CD4-positive, alpha-beta T cell treated with Interferon alpha-2 for 1 hour (primary cell): ENCODE measurements at regions not wholly inside any gene's neighbourhood (a gene's known extent, or its start where the extent isn't known, plus 50 kb on each side); places are given as distances from the start of the nearest gene placed in this dataset.
"Not testable (repeated sequence)": the region's sequence is repeated elsewhere in the genome, so short reads cannot be mapped to it uniquely, and the experiment has no call there.

Experiments used
- DNase-seq, 2 donors: peaks; one replicate each; pipeline ENCODE4 v3.0.0-alpha.2; 2020 to 2022

DNA sequence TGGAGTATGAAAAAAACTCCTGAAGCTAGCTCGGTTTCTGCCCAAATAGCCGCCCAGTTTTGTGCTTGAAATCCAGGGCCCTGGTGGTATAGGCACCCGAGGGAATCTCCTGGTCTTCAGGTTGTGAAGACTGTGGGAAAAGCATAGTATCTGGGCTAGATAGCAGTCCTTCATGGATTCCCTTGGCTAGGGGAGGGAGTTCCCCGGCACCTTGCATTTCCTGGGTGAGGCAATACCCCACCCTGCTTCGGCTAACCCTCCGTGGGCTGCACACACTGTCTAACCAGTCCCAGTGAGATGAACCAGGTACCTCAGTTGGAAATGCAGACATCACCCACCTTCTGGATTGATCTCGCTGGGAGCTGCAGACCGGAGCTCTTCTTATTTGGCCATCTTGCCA is 184.5 kb upstream of the SLC35B3 start:
- no peak for DNase-seq

DNA sequence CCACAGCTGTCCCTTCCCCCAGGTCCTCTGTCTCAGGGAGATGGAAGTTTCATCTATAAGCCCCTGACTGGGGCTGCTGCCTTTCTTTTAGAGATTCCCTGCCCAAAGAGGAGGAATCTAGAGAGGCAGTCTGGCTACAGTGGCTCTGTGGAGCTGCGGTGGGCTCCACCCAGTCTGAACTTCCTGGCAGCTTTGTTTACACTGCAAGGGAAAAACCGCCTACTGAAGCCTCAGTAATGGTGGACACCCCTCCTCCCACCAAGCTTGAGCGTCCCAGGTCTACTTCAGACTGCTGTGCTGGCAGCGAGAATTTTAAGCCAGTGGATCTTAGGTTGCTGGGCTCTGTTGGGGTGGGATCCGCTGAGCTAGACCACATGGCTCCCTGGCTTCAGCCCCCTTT is 184.1 kb upstream of the SLC35B3 start:
- DNase-seq = not testable (repeated sequence)

DNA sequence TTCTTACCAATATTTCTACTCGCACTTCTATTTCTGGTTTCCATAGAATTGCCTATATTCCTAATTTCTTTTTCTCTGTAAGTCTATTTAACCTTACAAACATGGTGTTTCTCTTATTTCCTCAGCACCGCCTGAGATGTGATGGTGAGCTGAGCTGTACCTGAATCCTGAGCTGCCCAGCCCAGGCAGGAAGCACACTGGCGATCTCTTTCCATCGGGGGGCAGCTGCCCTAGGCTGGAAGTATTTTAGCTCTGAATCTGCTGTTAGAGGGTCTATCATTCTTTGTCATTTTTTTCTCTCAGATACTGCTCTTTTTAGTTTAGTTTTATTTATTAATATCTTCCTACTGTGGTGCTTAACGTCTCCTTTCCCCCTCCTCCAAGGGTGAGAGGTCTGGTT is 173.4 kb upstream of the SLC35B3 start:
- DNase-seq = no peak

DNA sequence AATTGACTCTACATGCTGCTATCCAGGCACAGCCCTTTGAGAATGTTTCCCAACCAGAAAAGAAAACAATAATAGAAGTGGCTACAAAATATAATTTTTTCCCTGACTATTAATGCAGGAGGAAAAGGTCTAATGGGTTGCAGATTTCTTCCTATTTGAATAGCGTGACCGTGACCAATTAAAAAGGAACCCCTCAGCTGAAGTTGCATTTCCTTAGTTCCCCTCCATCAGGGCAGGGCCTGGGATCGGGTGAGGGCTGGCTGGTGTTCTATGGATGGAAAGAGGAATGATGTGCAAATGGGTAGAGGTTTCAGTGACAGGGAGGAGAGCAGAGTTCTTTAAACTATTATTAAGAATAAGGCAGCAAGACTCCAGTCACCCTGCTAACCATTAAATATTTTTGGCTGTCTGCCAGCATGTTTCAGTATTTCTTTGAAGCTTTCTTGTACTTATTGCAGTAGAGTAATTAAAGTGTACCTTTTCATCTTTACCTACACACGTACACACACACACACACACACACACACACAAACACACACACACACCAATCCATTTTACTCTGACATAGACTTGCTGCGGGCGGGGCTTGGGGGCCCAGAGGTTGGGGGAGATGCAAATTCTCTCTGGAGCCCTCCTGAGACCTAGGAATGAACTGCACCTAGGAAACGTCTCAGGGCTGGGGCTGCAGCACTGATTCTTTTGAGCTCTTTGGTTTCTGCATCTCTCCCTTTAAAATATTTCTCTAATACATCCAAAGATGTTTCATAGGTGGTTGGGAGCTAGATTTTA is 154.8 kb upstream of the SLC35B3 start:
- no peak for DNase-seq

DNA sequence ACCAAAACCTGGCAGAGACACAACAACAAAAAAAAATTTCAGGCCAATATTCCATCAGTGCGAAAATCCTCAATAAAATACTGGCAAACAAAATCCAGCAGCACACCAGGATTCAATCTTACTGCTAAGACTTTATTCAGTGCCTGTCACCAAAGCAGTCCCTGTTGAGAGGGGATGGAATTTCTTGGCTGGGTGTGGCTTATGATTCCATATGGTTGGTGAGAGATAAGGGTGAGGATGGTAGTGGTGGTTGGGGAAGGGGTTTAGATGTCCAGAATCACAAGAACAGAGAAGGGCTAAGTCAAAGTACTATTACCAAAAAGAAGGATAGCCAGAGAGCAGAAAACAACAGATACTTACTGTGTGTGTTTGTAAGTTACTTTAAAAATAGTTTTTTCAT is 152.8 kb upstream of the SLC35B3 start:
- DNase-seq = no peak

DNA sequence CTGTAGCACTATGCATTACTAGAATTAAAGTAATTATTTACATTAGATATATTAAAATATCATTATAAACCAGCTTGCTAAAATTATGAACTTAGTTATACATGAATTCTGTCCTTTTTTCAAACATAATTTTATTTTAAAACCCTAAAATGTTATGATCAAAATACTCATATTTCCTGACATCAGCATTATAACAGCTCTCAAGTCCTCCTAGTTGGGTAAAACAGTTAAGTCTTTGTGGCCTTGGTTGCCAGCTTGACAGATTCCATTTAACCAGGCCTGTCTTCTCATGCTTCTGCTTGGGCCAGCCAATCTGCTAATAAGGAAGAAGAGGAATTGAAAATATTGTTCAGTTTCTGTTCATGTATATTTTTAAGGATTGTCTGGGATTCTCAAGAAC is 147.9 kb upstream of the SLC35B3 start:
- no peak for DNase-seq

DNA sequence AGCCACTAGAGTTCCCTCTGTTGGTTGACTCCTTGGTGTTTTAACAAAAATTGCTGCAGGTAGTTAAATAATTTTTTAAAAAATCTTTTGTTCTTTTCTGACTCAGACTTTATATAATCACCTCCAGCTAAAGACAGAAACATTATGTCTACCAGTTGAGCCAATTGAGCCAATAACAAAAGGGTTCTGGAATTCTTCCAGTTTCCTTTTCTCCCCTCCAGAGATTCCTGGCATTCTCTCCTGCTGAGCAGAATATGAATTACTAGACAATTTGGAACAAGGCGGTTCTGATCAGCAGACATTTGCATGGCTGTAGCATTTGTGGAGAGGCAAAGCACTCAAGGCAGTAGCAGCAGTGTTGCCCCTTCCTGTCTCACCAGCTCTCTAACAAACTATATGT is 144.0 kb upstream of the SLC35B3 start:
- no peak for DNase-seq

DNA sequence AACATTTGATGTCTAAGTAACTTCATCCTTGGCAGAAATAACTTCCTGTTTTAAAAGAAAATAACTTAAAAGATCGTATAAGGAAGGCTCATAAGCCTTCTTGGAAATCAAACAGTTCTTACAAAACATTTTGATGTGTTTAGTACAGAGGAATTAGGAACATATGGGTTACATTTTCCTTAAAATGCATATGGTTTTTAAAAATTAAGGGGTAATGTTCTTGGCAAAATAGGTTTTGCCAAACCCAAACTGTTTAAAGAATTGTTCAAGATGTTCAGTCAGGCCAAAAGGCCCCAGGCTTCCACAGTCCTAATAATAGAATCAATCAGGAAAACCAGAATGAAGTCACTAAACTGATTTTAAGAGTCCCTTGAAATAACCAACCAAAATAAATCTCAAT is 142.7 kb upstream of the SLC35B3 start:
- DNase-seq = no peak

DNA sequence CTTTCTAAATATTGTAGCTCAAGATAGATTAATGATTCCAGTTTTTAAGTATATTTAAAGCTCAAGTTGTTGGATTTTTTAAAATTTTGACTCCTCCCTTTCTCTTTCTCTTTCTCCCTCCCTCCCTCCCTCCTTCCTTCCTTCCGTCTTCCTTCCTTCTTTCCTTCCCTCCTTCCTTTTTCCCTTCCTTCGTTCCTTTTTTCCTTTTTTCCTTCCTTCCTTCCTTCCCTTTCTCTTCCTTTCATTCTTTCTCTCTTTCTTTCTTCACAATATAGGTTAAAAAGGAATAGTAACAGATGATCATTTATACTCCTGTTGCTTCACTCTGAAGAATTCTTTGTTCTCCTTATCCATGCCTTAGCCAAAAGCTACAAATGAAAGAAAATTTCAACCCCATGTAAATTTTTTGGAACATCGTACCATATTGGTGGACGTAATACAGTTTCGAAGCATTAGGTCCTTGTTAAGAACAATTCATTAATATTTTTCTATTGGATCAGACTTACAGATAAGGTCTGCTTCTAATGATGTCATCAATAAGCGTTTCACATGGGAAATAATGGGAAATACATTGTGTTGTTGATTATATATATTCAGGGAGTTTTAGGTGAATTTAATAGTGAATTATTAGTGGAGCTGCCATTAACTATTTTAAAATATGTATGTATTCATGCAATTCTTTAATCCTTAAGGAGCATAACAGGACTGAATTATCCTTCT is 139.6 kb upstream of the SLC35B3 start:
- DNase-seq = no peak

DNA sequence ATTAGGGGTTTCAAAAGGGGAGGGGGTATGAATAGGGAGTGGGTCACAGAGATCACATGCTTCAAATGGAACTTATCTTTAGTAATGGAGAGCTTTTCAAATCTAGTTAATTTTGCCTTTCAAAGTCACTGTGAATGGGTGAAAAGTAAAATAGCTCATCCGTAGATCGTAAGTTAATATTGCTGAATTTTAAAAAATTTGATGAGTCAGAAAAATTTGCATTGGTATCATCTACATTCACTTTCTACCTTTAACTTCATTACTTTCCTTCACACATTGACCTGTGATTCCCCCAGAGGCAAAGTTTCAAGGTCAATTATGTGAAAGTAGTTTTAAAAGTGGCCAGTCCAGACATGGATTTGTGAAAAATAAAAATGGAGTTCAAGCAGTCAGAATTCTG is 139.0 kb upstream of the SLC35B3 start:
- DNase-seq = no peak

DNA sequence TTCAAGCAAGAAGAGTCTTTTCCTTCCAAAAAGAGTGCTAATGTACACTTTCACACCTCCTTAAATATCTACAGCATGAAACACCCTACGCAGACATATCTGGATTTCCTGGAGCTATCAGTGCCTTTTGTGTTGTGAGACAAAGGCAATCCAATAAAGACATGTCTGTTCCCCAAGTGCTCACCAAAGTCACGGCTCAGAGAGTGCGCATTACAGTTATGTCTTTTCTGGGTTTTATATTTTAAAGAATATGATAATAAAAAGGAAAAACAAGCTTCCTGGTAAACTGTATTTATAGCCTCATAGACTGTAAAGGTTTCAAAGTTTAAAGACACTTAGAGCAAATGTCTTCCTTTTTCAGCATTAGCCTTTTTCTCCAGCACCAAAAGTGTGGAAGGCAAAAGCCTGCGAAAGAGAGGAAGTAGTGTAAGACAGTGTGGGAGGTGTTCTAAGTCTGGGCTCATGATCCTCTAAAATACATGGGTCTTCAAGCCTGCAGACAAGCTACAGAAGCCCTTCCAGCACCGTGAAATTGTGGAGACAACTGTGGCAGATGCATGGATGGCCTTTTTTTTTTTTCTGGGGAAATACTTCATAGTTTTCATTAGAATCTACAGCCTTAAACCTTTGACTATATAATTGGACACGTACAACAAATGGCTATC is 135.0 kb upstream of the SLC35B3 start:
- DNase-seq = no peak

DNA sequence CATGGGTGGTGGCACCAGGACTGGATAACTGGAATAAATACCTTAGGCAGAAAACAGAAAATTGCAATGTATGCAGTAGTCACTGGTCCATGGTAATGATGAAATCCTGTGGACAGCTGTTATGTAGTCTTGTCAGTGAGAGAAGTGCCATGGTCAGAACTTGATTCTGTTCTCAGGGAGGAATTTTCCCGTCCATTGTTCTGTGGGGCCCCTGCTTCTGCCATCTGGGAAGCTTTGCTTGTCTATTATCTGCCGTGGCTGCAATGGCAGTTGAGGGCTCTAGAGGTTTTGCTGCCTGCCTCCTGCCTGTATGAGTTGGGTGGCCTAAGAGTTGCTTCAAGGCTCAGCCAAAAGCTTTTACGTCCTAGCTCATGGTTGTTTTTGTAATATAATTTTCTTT is 126.8 kb upstream of the SLC35B3 start:
- no peak for DNase-seq

DNA sequence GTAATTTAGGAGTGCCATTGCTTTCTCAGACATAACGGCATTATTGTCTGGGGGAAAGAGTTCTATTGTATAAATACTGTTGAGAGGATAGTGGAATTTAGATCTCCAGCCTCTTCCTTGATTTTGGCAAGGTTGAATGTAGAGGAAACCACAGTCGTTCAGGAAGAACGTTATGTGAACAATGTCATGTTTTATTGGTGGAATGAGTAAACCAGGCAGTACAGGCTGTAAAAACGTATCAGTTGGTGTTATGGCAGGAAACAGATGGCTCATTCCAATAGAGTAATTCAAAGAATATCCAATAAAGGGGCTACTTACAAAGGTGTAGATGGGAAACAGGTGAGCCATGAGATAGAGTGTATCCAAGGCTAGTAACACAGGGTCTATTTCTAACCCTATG is 123.6 kb upstream of the SLC35B3 start:
- no peak for DNase-seq

DNA sequence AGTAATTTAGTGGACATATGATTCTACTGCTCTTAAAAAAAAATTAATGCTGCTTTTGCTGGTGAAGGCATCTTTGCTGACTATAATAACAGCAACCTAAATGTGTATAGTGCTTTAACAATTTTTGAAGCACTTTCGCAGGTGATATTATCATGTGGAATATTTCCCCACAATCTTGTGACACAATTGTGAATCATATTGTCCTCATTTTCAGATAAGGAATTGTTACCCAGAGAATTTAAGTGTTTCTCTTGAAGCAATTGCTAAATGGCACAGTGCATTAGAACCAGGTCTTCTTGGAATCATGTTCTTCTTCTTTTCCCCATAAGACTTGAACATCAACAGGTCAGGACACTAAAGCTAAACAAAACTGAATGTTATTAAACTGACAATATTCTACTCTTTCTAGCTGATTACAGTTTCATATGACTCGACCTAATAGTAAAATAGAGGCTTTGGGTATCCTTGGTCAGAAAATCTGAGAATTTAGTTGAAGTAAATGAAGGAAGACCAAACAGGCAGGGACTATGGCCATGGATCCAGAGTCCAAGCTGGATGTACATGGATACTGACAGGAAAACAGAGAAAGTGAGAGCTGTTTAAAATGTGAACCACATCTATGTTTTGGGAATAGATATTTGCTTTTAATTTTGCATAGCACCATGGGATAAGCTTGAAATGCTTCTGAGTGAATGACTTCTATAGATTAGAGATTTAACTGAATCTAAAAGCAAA is 121.8 kb upstream of the SLC35B3 start:
- DNase-seq = no peak

DNA sequence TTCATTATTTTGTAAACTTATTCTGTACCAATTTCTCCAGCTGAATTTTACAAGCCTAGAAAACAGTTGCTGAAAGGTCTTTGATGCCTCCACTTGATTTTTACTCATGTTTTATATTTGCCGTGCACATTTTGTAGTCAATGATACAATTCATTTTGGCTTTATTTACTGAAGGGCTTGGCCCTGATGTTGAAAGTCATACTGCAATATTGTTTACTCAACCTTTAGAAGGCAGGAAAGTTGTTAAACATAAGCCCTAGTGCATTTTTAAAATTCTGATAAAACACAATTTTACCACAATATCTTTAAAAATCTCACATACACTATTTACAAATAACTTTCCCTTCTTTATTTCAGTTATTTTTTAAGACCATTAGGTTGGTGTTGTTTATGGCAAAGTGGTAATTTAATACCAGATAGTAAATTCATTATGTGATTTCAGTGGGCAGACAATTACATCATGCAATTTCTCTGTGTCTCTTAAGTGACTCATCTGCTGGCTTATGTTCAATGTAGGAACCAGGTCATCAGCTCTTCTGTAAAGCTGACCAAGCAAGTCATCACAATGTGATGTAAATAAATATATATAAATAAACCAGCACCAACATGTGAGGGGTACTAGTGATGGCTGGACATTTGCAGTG is 121.1 kb upstream of the SLC35B3 start:
- DNase-seq = no peak

DNA sequence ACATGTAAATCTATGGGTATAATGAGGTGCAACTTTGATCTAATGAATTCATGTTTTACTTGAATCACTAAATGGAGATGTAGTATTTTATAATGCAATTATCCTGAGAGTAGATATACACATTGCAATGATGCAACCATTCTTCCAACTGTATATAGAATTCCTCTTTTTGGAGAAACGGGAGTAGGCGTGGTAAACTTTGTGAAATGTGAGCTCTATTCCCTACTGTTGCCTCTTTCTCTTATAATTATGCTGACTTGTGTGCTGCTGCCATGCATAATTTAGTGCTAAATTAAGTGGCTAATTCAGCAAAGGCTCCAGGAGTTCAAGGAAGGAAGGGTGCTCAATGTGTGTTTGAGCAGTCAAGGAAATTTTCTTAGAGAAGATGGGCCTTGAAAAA is 116.6 kb upstream of the SLC35B3 start:
- DNase-seq = no peak

DNA sequence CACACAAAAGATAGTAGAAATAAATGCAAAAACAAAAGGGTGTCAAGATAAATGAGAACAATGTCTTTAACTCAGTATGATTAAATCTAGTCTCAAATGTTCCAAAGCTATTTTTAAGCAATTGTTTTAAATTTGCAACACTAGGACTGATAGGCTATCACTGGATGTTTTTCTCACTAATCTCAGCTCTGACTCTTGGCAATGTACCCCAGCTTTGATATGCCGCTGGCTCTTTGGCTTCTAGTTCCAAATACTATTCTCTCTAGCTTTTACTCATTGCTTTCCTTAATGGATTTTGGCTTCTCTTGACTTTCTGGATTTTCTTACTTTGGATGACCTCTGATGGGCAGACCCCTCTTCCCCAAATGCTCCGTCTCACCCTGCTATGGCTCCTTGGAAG is 116.0 kb upstream of the SLC35B3 start:
- no peak for DNase-seq

DNA sequence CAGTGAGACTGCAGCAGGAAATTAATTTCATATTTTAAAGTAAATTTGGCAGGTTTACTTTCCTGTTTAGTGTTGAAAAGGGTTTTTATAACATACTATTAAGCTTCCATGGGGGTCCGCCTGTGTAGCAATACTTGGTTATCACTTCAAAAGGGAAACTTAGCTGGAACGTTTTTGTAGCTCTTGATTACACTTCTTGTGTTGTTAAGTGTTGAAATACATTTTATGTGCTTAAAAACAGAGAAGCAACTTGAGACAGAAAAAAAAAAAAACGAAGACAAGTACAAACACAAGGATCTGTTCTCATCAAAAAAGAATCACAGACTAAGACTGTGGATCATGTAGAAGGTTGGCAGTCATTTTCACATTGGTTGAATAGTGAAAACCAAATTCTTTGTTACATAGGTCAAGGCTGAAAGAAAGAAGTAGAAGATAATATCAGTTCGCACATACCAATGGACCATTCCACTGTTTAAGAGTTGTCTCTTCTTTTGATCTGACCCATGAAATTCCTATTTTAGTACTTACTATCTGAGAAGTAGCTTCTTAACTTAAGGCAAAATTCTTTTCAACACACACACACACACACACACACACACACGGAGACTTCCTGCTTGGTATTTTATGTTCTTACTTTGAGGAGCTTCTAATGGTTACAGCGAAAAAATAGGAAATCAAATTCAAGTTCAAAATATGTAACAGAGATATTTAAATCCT is 113.9 kb upstream of the SLC35B3 start:
- no peak for DNase-seq

DNA sequence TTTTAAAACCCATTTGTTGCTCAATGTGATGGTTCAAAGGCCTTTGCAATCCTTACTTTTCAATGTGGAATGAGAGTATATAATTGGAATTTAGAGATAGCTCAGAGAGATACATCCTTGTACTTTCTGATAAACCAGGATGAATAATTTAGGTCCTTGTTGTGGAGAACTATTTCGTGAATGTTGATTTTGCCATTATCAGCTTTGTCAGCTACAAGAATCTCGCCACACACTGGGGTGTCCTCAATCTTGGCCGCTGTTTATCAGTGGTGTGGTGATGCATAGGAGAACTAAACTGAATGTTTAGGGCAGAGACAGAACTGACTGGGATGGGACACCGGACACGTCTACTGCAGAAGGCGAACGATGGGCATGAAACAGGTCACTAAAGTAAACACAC is 111.2 kb upstream of the SLC35B3 start:
- no peak for DNase-seq

DNA sequence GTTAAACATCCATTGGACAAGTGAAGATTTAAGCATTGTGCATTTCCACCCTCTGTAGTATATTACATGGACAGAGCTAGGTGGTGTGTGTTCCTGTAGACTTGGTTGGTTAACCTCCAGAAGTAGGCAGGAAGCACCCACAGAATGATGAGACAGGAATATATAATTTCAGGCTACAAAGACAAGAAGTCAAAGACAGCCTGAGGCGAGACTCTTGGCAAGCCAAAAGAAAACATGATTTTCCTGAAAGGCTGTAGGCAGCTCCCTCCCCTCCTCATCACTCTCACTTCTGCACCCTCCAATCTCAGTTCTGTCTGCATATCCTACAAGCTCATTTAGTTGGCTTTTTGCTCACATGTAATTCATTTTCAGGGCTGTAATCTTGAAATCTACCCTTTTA is 110.0 kb upstream of the SLC35B3 start:
- no peak for DNase-seq

DNA sequence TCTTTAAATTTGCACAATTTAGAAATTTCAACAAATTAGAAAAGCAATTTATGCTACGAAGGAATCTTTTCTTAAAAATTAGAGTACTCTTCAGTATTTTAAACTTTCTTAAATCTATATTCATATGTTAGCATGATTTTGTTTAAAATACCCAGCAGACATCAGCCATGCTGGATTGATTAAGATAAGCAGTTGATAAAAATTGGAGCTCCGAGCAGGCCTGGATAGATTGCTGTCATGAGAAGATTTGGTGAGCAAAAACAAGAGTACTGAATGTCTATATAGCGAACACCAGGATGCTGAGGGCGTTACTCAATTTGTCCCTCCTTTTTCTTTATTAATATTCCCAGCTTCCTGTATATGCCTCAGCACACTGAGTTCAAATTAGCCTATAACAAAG is 108.4 kb upstream of the SLC35B3 start:
- DNase-seq = no peak

DNA sequence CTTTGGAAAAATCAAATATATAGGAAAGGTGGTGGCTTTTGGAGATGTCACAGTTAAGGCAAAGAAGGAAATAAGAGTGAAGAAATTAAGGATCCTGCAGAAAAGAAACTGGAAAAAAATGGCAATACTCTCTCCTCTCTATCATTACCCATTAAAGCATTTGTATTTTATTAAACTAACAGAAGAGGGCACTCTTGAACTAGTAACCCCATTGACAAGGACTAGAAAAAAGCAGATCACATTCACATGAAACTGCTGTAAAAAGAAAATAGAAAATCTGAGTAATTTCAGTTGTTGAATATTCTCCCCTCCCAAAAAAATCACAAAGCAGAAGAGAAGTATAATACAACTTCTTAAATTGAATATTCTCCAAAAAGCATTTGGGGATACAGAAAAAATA is 104.1 kb upstream of the SLC35B3 start:
- no peak for DNase-seq
